Keratinocyte (primary cell): ENCODE measurements at regions not wholly inside any gene's neighbourhood (a gene's known extent, or its start where the extent isn't known, plus 50 kb on each side); places are given as distances from the start of the nearest gene placed in this dataset.

ENCODE experiments used
- CTCF ChIP-seq, 3 experiments: IDR thresholded peaks in 1 of 3; conservative IDR thresholded peaks in 1 of 3; optimal IDR thresholded peaks in 1 of 3; 2 replicates in 2 of 3; 3 replicates in 1 of 3; pipeline versions ENCODE3 to v1.5.1; 2011; ENCODE audit warnings: low read length in 3 of 3, mild to moderate bottlenecking in 3 of 3, moderate library complexity in 2 of 3, control low read depth in 1 of 3, inconsistent platforms in 1 of 3; ENCODE audit not compliant: insufficient read depth in 2 of 3; ENCODE audit errors: extremely low read depth in 1 of 3
- EZH2 ChIP-seq: IDR thresholded peaks from one replicate; pipeline ENCODE4 v1.6.1; 2012; ENCODE audit warnings: inconsistent platforms, mild to moderate bottlenecking, low read length, moderate library complexity

DNA sequence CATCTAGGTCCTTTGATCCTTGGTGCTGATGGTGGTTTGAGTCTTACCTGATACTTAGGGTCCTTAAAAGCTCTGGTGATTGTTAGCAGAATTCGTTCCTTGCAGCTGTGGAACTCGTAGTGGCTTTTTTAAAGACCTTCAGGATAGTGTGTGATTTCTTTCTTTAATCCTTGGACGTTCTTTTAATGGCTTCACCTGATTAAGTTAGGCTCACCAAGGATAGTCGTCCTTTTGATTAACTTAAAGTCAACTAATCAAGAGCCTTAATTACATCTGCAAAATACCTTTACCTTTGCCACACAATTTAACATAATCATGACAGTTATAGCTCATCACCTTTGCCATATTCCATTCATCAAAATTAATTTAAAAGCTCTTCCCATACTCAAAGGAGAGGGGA is 1807.7 kb downstream of the OLFM4 start:
- TF ChIP-seq CTCF (optimal IDR thresholded peaks at IDR 0.05 in 1 of 3, IDR thresholded peaks at IDR 0.05 in 1 of 3, conservative IDR thresholded peaks at IDR 0.05 in 1 of 3; ENCODE audit: extremely low read depth in 1 of 3, insufficient read depth in 2 of 3, low read length in 3 of 3) (no peak), EZH2 (no peak)
